Loucy (cell line): ENCODE measurements at regions not wholly inside any gene's neighbourhood (a gene's known extent, or its start where the extent isn't known, plus 50 kb on each side); places are given as distances from the start of the nearest gene placed in this dataset.
"Not testable (repeated sequence)": the region's sequence is repeated elsewhere in the genome, so short reads cannot be mapped to it uniquely, and the experiment has no call there.

Source experiments
- H2AFZ ChIP-seq: fragments of 200-600 bp; sonication (generic); 2 replicates; pipeline ENCODE4 v1.6.0; 2016; ENCODE audit warnings: antibody characterized with exemption, mild to moderate bottlenecking, low read length, moderate library complexity
- H3F3A ChIP-seq: fragments of 200-600 bp; 2 replicates; pipeline ENCODE4 v1.6.0; 2016; ENCODE audit warnings: antibody characterized with exemption, low read depth, mild to moderate bottlenecking
- H3K27me3 ChIP-seq: fragments of 200-600 bp; sonication (generic); 2 replicates; pipeline ENCODE4 v1.6.1; 2014; ENCODE audit warnings: low read length, mild to moderate bottlenecking; ENCODE audit not compliant: insufficient read depth, poor library complexity, severe bottlenecking
- H3K36me3 ChIP-seq: fragments of 200-600 bp; sonication (generic); 2 replicates; pipeline ENCODE4 v1.6.1; 2016; ENCODE audit warnings: low read length; ENCODE audit not compliant: insufficient read depth
- H3K4me1 ChIP-seq: fragments of 200-600 bp; sonication (generic); 2 replicates; pipeline ENCODE4 v1.5.1; 2014; ENCODE audit warnings: low read length, mild to moderate bottlenecking; ENCODE audit not compliant: insufficient read depth, poor library complexity, severe bottlenecking
- H3K4me2 ChIP-seq: fragments of 200-600 bp; sonication (generic); 2 replicates; pipeline ENCODE4 v1.6.0; 2014; ENCODE audit warnings: antibody characterized with exemption, low read length, low read depth, mild to moderate bottlenecking; ENCODE audit not compliant: poor library complexity, severe bottlenecking
- H3K4me3 ChIP-seq: fragments of 200-600 bp; sonication (generic); 2 replicates; pipeline ENCODE4 v1.5.1; 2014; ENCODE audit warnings: low read length, mild to moderate bottlenecking, mixed read lengths; ENCODE audit not compliant: poor library complexity, severe bottlenecking
- H3K79me2 ChIP-seq: fragments of 200-600 bp; sonication (generic); 2 replicates; pipeline ENCODE4 v1.6.1; 2014; ENCODE audit warnings: low read length; ENCODE audit not compliant: insufficient read depth
- H3K9ac ChIP-seq: fragments of 200-600 bp; sonication (generic); 2 replicates; pipeline ENCODE4 v1.6.0; 2014; ENCODE audit warnings: mild to moderate bottlenecking, low read depth, low read length, moderate library complexity; ENCODE audit not compliant: poor library complexity, severe bottlenecking
- H3K9me2 ChIP-seq: fragments of 200-600 bp; sonication (generic); replicated peaks from 2 replicates; pipeline ENCODE4 v1.6.1; 2016; ENCODE audit warnings: low read depth, low read length, mixed read lengths
- H3K9me3 ChIP-seq: fragments of 200-600 bp; sonication (generic); 2 replicates; pipeline ENCODE4 v1.6.1; 2014; ENCODE audit warnings: mild to moderate bottlenecking, antibody characterized with exemption, low read length, low read depth; ENCODE audit not compliant: insufficient read depth
- H4K20me1 ChIP-seq: fragments of 200-600 bp; sonication (generic); 2 replicates; pipeline ENCODE4 v1.6.0; 2014; ENCODE audit warnings: antibody characterized with exemption, low read length, mild to moderate bottlenecking; ENCODE audit not compliant: insufficient read depth, poor library complexity, severe bottlenecking
- EZH2phosphoT487 ChIP-seq: fragments of 200-600 bp; IDR thresholded peaks from 2 replicates; pipeline ENCODE4 v1.6.1; 2018; ENCODE audit warnings: antibody characterized with exemption, mild to moderate bottlenecking, moderate library complexity, borderline replicate concordance
- TF ChIP-seq, protein P1 (sequence below): fragments of 200-600 bp; sonication (generic); conservative IDR thresholded peaks from 2 replicates; pipeline ENCODE4 v1.5.1; 2014; ENCODE audit warnings: mild to moderate bottlenecking, antibody characterized with exemption, low read length

- no peaks in the 10 kb centered on the region for H3K9me2 ChIP-seq
- H3K4me1 ChIP-seq, result no peaks in the 10 kb centered on the region
- H3K79me2 ChIP-seq, result no peaks in the 10 kb centered on the region
- no peaks in the 10 kb centered on the region for H3K27me3 ChIP-seq
- no peak overlapping the region for H2AFZ ChIP-seq
- H3K9ac ChIP-seq, result no peak overlapping the region
- H3K4me3 ChIP-seq, result no peak overlapping the region
- H4K20me1 ChIP-seq, result no peaks in the 10 kb centered on the region
- H3F3A ChIP-seq, result no peaks in the 10 kb centered on the region
- H3K4me2 ChIP-seq, result no peak overlapping the region
- TF ChIP-seq EZH2phosphoT487, result no peak
- TF ChIP-seq, protein P1, sequence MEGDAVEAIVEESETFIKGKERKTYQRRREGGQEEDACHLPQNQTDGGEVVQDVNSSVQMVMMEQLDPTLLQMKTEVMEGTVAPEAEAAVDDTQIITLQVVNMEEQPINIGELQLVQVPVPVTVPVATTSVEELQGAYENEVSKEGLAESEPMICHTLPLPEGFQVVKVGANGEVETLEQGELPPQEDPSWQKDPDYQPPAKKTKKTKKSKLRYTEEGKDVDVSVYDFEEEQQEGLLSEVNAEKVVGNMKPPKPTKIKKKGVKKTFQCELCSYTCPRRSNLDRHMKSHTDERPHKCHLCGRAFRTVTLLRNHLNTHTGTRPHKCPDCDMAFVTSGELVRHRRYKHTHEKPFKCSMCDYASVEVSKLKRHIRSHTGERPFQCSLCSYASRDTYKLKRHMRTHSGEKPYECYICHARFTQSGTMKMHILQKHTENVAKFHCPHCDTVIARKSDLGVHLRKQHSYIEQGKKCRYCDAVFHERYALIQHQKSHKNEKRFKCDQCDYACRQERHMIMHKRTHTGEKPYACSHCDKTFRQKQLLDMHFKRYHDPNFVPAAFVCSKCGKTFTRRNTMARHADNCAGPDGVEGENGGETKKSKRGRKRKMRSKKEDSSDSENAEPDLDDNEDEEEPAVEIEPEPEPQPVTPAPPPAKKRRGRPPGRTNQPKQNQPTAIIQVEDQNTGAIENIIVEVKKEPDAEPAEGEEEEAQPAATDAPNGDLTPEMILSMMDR, result peak; percentile 61
- H3K9me3 ChIP-seq, result no peaks in the 10 kb centered on the region
- no peaks in the 10 kb centered on the region for H3K36me3 ChIP-seq
Observed at GRCh38 chr3:66836363-66837152, 161.5 kb upstream of the KBTBD8 start.

DNA sequence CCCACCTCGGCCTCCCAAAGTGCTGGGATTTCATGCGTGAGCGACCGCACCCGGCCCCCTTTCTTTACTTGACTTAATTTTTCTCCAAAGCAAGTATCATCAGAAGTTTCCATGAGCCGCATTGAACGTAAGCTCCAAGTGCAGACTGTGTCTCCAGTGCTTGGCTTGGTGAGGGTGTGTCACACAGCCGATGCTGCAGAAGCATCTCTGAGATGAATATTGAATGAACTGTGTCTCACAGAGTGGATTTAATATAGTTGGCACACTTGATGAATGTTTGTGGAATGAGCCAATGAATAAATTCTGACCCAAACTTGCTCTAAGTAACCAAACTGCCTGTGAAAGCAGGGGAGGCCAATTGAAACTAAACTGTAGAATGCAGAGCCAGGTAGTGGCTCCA is 159.4 kb upstream of the KBTBD8 start:
- H3K9ac ChIP-seq, result no peak overlapping the region
- H3K27me3 ChIP-seq, result no peaks in the 10 kb centered on the region
- H3K4me3 ChIP-seq, result no peak overlapping the region
- H3K4me2 ChIP-seq, result no peak overlapping the region
- H3K9me2 ChIP-seq, result no peaks in the 10 kb centered on the region
- TF ChIP-seq EZH2phosphoT487, result no peak
- TF ChIP-seq, protein P1, result no peak
- H3K79me2 ChIP-seq, result no peaks in the 10 kb centered on the region
- H3K9me3 ChIP-seq, result no peaks in the 10 kb centered on the region
- no peaks in the 10 kb centered on the region for H4K20me1 ChIP-seq
- no peaks in the 10 kb centered on the region for H3K36me3 ChIP-seq
- no peaks in the 10 kb centered on the region for H3K4me1 ChIP-seq
- H3F3A ChIP-seq, result no peaks in the 10 kb centered on the region
- H2AFZ ChIP-seq, result no peak overlapping the region

- H3K9me2 ChIP-seq, result no peaks in the 10 kb centered on the region
- no peak overlapping the region for H3K9ac ChIP-seq
- no peaks in the 10 kb centered on the region for H3K27me3 ChIP-seq
- H3F3A ChIP-seq, result no peaks in the 10 kb centered on the region
- TF ChIP-seq, protein P1, result no peak
- TF ChIP-seq EZH2phosphoT487, result no peak
- no peak overlapping the region for H3K4me2 ChIP-seq
- H2AFZ ChIP-seq, result no peak overlapping the region
- no peaks in the 10 kb centered on the region for H3K4me1 ChIP-seq
- no peak overlapping the region for H3K4me3 ChIP-seq
- H4K20me1 ChIP-seq, result no peaks in the 10 kb centered on the region
- no peaks in the 10 kb centered on the region for H3K79me2 ChIP-seq
- no peaks in the 10 kb centered on the region for H3K36me3 ChIP-seq
- no peaks in the 10 kb centered on the region for H3K9me3 ChIP-seq
Observed at GRCh38 chr3:66839508-66839907, 158.6 kb upstream of the KBTBD8 start.

DNA sequence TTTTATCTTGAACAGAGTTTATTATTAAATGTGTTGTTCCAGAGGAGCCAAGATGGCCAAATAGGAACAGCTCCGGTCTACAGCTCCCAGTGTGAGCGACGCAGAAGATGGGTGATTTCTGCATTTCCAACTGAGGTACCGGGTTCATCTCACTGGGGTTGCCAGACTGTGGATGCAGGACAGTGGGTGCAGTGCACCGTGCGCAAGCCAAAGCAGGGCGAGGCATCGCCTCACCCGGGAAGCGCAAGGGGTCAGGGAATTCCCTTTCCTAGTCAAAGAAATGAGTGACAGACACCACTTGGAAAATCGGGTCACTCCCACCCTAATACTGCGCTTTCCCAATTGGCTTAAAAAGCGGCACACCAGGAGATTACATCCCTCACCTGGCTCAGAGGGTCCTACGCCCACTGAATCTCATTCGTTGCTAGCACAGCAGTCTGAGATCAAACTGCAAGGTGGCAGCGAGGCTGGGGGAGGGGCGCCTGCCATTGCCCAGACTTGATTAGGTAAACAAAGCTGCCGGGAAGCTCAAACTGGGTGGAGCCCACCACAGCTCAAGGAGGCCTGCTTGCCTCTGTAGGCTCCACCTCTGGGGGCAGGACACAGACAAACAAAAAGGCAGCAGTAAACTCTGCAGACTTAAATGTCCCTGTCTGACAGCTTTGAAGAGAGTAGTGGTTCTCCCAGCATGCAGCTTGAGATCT is 155.2 kb upstream of the KBTBD8 start:
- H3K9me3 ChIP-seq, H3K9me2 ChIP-seq, H4K20me1 ChIP-seq, H3K4me3 ChIP-seq, H3K4me1 ChIP-seq, H2AFZ ChIP-seq, H3K27me3 ChIP-seq, H3F3A ChIP-seq, H3K4me2 ChIP-seq, H3K9ac ChIP-seq, H3K36me3 ChIP-seq, H3K79me2 ChIP-seq: not testable (repeated sequence)
